ENCODE measurements at regions not wholly inside any gene's neighbourhood (a gene's known extent, or its start where the extent isn't known, plus 50 kb on each side); places are given as distances from the start of the nearest gene placed in this dataset.

- TF ChIP-seq CEBPB (IDR thresholded peaks at IDR 0.05) (no peak), FOXM1 (IDR thresholded peaks at IDR 0.05; ENCODE audit: borderline replicate concordance, low read depth) (no peak), TCF12 (IDR thresholded peaks at IDR 0.05; ENCODE audit: low read depth) (no peak), CREB1 (IDR thresholded peaks at IDR 0.05; ENCODE audit: low read depth) (no peak), TEAD4 (IDR thresholded peaks at IDR 0.05) (no peak), TAF1 (IDR thresholded peaks at IDR 0.05; ENCODE audit: low read depth) (no peak), REST (IDR thresholded peaks at IDR 0.05; ENCODE audit: low read depth) (no peak), USF1 (IDR thresholded peaks at IDR 0.05) (no peak), MAX (IDR thresholded peaks at IDR 0.05) (no peak), EGR1 (IDR thresholded peaks at IDR 0.05) (no peak), RAD21 (IDR thresholded peaks at IDR 0.05; ENCODE audit: low read depth) (no peak), ZBTB7A (IDR thresholded peaks at IDR 0.05; ENCODE audit: low read depth) (no peak), EP300 (IDR thresholded peaks at IDR 0.05; ENCODE audit: borderline replicate concordance) (no peak)
Measured at GRCh38 chr4:144300616-144301015, 160.1 kb upstream of the GYPA start.

- TF ChIP-seq TEAD4 (IDR thresholded peaks at IDR 0.05), result no peak
- TF ChIP-seq FOXM1 (IDR thresholded peaks at IDR 0.05; ENCODE audit: borderline replicate concordance, low read depth), result no peak
- TF ChIP-seq TCF12 (IDR thresholded peaks at IDR 0.05; ENCODE audit: low read depth), result no peak
- TF ChIP-seq CEBPB (IDR thresholded peaks at IDR 0.05), result no peak
- no peak for TF ChIP-seq EGR1 (IDR thresholded peaks at IDR 0.05)
- TF ChIP-seq MAX (IDR thresholded peaks at IDR 0.05), result no peak
- TF ChIP-seq CREB1 (IDR thresholded peaks at IDR 0.05; ENCODE audit: low read depth), result no peak
- no peak for TF ChIP-seq YY1 (IDR thresholded peaks at IDR 0.05; ENCODE audit: low read depth)
- no peak for TF ChIP-seq USF1 (IDR thresholded peaks at IDR 0.05)
- TF ChIP-seq RAD21 (IDR thresholded peaks at IDR 0.05; ENCODE audit: low read depth), result no peak
- no peak for TF ChIP-seq REST (IDR thresholded peaks at IDR 0.05; ENCODE audit: low read depth)
- no peak for TF ChIP-seq EP300 (IDR thresholded peaks at IDR 0.05; ENCODE audit: borderline replicate concordance)
- no peak for TF ChIP-seq TAF1 (IDR thresholded peaks at IDR 0.05; ENCODE audit: low read depth)
- no peak for TF ChIP-seq ZBTB7A (IDR thresholded peaks at IDR 0.05; ENCODE audit: low read depth)
- TF ChIP-seq NFIC (IDR thresholded peaks at IDR 0.05), result no peak
Measured at GRCh38 chr4:144302704-144303536, 162.4 kb upstream of the GYPA start.

GRCh38 chr4:144304025-144304424, 163.5 kb upstream of the GYPA start:
- no peak for TF ChIP-seq TEAD4 (IDR thresholded peaks at IDR 0.05)

GRCh38 chr4:144310535-144310934, 170.0 kb upstream of the GYPA start:
- TF ChIP-seq MAX (IDR thresholded peaks at IDR 0.05) (no peak), REST (IDR thresholded peaks at IDR 0.05; ENCODE audit: low read depth) (no peak), TEAD4 (IDR thresholded peaks at IDR 0.05) (no peak), FOXM1 (IDR thresholded peaks at IDR 0.05; ENCODE audit: borderline replicate concordance, low read depth) (no peak), CEBPB (IDR thresholded peaks at IDR 0.05) (no peak), EP300 (IDR thresholded peaks at IDR 0.05; ENCODE audit: borderline replicate concordance) (no peak), EGR1 (IDR thresholded peaks at IDR 0.05) (no peak), NFIC (IDR thresholded peaks at IDR 0.05) (no peak), USF1 (IDR thresholded peaks at IDR 0.05) (no peak), RAD21 (IDR thresholded peaks at IDR 0.05; ENCODE audit: low read depth) (no peak), ZBTB7A (IDR thresholded peaks at IDR 0.05; ENCODE audit: low read depth) (no peak), YY1 (IDR thresholded peaks at IDR 0.05; ENCODE audit: low read depth) (no peak), CREB1 (IDR thresholded peaks at IDR 0.05; ENCODE audit: low read depth) (no peak), TAF1 (IDR thresholded peaks at IDR 0.05; ENCODE audit: low read depth) (no peak), TCF12 (IDR thresholded peaks at IDR 0.05; ENCODE audit: low read depth) (no peak)
